ENCODE measurements at regions not wholly inside any gene's neighbourhood (a gene's known extent, or its start where the extent isn't known, plus 50 kb on each side); places are given as distances from the start of the nearest gene placed in this dataset.

DNA sequence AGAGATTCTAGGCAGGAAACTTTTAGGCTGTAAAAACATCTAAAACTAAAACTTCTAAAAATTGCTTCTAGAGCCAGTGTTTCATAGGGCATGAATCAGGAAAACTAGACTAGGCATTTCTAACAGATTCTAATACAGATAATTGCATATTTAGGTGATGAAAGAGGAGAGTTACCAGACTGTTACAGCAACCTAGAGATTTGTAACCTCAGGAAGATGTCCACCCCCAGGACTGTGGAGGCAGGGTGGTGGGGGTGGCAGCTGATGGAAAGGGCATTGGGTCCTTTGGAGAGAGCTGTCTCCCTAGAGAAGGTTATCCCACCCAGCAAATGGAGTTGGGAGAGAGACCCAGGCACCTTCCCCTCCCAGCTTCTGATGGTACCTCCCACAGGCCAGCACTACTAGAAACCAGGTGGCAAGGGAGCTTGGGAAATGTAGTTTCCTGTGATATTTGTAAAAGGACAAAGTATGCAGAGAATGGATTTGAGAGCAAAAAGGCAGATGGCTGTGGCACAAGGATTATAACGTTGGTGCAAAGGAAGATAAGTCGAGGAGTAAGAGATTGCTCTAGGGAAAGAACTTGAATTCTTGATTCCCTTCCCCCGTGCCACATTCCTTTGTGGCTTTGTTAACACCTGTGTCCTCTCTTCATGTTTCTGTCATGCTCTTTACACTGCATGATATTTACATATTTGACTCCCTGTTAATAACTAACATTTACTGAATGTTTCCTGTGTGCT lies 75.6 kb upstream of the MGAT5 start:
- no peak for TF ChIP-seq POLR2A (IDR thresholded peaks at IDR 0.05)
- TF ChIP-seq, protein P1, sequence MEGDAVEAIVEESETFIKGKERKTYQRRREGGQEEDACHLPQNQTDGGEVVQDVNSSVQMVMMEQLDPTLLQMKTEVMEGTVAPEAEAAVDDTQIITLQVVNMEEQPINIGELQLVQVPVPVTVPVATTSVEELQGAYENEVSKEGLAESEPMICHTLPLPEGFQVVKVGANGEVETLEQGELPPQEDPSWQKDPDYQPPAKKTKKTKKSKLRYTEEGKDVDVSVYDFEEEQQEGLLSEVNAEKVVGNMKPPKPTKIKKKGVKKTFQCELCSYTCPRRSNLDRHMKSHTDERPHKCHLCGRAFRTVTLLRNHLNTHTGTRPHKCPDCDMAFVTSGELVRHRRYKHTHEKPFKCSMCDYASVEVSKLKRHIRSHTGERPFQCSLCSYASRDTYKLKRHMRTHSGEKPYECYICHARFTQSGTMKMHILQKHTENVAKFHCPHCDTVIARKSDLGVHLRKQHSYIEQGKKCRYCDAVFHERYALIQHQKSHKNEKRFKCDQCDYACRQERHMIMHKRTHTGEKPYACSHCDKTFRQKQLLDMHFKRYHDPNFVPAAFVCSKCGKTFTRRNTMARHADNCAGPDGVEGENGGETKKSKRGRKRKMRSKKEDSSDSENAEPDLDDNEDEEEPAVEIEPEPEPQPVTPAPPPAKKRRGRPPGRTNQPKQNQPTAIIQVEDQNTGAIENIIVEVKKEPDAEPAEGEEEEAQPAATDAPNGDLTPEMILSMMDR (IDR thresholded peaks at IDR 0.05): no peak
